ENCODE measurements at regions not wholly inside any gene's neighbourhood (a gene's known extent, or its start where the extent isn't known, plus 50 kb on each side); places are given as distances from the start of the nearest gene placed in this dataset.

DNA sequence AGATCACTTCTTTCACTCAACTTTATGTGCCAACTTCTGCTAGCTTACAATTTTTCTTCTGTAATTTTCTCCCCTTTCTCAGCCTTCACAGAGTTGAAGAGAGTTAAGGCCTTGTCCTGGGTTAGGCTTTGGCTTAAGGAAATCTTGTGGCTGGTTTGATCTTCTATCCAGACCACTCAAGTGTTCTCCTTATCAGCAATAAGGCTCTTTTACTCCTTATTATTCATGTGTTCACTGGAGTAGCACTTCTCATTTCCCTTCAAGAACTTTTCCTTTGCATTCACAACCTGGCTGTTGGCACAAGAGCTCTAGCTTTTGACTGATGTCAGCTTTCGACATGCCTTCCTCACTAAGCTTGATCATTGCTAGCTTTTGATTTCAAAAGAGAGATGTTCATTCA, 86.9 kb upstream of the ALDH1B1 start:
- Histone ChIP-seq H3K4me1 (ENCODE audit: control insufficient read depth, extremely low read depth, insufficient read depth, low read length) (no peaks in the 10 kb centered on the region), H3K4me3 (replicated peaks in 1 of 4; ENCODE audit: control extremely low read depth in 1 of 4, insufficient read depth in 1 of 4, low read depth in 3 of 4, low read length in 4 of 4) (no peak overlapping the region), H3K9me3 (ENCODE audit: control insufficient read depth, insufficient read depth, low read depth, low read length) (no peaks in the 10 kb centered on the region), H3K27me3 (ENCODE audit: control insufficient read depth, insufficient read depth, low read length) (peaks cover 7% of the 10 kb centered on the region), H3K79me2 (ENCODE audit: control insufficient read depth, insufficient read depth, low read length) (no peaks in the 10 kb centered on the region), H3K27ac (ENCODE audit: insufficient read depth, low read length) (no peak overlapping the region), H3K36me3 (ENCODE audit: control insufficient read depth, insufficient read depth, low read length) (no peaks in the 10 kb centered on the region), H3K9ac (ENCODE audit: insufficient read depth, low read length) (no peak overlapping the region), H2AFZ (ENCODE audit: low read length) (no peak overlapping the region), H3K4me2 (ENCODE audit: extremely low read depth, insufficient read depth, low read length) (no peak overlapping the region), H4K20me1 (ENCODE audit: control insufficient read depth, extremely low read depth, insufficient read depth, low read length) (no peaks in the 10 kb centered on the region)
- TF ChIP-seq EZH2 (IDR thresholded peaks at IDR 0.05; ENCODE audit: low read length, missing control alignments) (no peak), CTCF (conservative IDR thresholded peaks at IDR 0.05 in 1 of 2, IDR thresholded peaks at IDR 0.05 in 1 of 2; ENCODE audit: low read depth in 1 of 2, low read length in 2 of 2) (no peak)
- no peak for DNase-seq (ENCODE audit: low read depth in 2 of 2)

GRCh38 chr9:38301376-38302106, 91.0 kb upstream of the ALDH1B1 start:
- DNase-seq (ENCODE audit: low read depth in 2 of 2), result no peak
- peaks cover 2% of the 10 kb centered on the region for H3K27me3 ChIP-seq (ENCODE audit: control insufficient read depth, insufficient read depth, low read length)
- no peaks in the 10 kb centered on the region for H3K9me3 ChIP-seq (ENCODE audit: control insufficient read depth, insufficient read depth, low read depth, low read length)
- H3K9ac ChIP-seq (ENCODE audit: insufficient read depth, low read length), result no peak overlapping the region
- no peaks in the 10 kb centered on the region for H4K20me1 ChIP-seq (ENCODE audit: control insufficient read depth, extremely low read depth, insufficient read depth, low read length)
- no peaks in the 10 kb centered on the region for H3K4me1 ChIP-seq (ENCODE audit: control insufficient read depth, extremely low read depth, insufficient read depth, low read length)
- no peak for TF ChIP-seq EZH2 (IDR thresholded peaks at IDR 0.05; ENCODE audit: low read length, missing control alignments)
- no peak for TF ChIP-seq CTCF (conservative IDR thresholded peaks at IDR 0.05 in 1 of 2, IDR thresholded peaks at IDR 0.05 in 1 of 2; ENCODE audit: low read depth in 1 of 2, low read length in 2 of 2)
- no peak overlapping the region for H3K4me2 ChIP-seq (ENCODE audit: extremely low read depth, insufficient read depth, low read length)
- H3K36me3 ChIP-seq (ENCODE audit: control insufficient read depth, insufficient read depth, low read length), result no peaks in the 10 kb centered on the region
- H3K79me2 ChIP-seq (ENCODE audit: control insufficient read depth, insufficient read depth, low read length), result no peaks in the 10 kb centered on the region
- H3K27ac ChIP-seq (ENCODE audit: insufficient read depth, low read length), result no peak overlapping the region
- H3K4me3 ChIP-seq (replicated peaks in 1 of 4; ENCODE audit: control extremely low read depth in 1 of 4, insufficient read depth in 1 of 4, low read depth in 3 of 4, low read length in 4 of 4), result no peak overlapping the region
- no peak overlapping the region for H2AFZ ChIP-seq (ENCODE audit: low read length)

GRCh38 chr9:38299856-38300255, 92.6 kb upstream of the ALDH1B1 start:
- Histone ChIP-seq H3K9me3 (ENCODE audit: control insufficient read depth, insufficient read depth, low read depth, low read length) (no peaks in the 10 kb centered on the region), H4K20me1 (ENCODE audit: control insufficient read depth, extremely low read depth, insufficient read depth, low read length) (no peaks in the 10 kb centered on the region), H3K27ac (ENCODE audit: insufficient read depth, low read length) (no peak overlapping the region), H3K79me2 (ENCODE audit: control insufficient read depth, insufficient read depth, low read length) (no peaks in the 10 kb centered on the region), H3K27me3 (ENCODE audit: control insufficient read depth, insufficient read depth, low read length) (peaks cover 2% of the 10 kb centered on the region), H3K4me2 (ENCODE audit: extremely low read depth, insufficient read depth, low read length) (no peak overlapping the region), H3K4me1 (ENCODE audit: control insufficient read depth, extremely low read depth, insufficient read depth, low read length) (no peaks in the 10 kb centered on the region), H3K36me3 (ENCODE audit: control insufficient read depth, insufficient read depth, low read length) (no peaks in the 10 kb centered on the region), H2AFZ (ENCODE audit: low read length) (no peak overlapping the region), H3K4me3 (replicated peaks in 1 of 4; ENCODE audit: control extremely low read depth in 1 of 4, insufficient read depth in 1 of 4, low read depth in 3 of 4, low read length in 4 of 4) (no peak overlapping the region), H3K9ac (ENCODE audit: insufficient read depth, low read length) (no peak overlapping the region)
- TF ChIP-seq EZH2 (IDR thresholded peaks at IDR 0.05; ENCODE audit: low read length, missing control alignments), result no peak
- TF ChIP-seq CTCF (conservative IDR thresholded peaks at IDR 0.05 in 1 of 2, IDR thresholded peaks at IDR 0.05 in 1 of 2; ENCODE audit: low read depth in 1 of 2, low read length in 2 of 2), result no peak
- no peak for DNase-seq (ENCODE audit: low read depth in 2 of 2)
